ENCODE measurements at regions not wholly inside any gene's neighbourhood (a gene's known extent, or its start where the extent isn't known, plus 50 kb on each side); places are given as distances from the start of the nearest gene placed in this dataset.

GRCh38 chr1:87508247-87508787 lies 179.6 kb downstream of the LMO4 start:
- in situ Hi-C loops (cut with MboI; ENCODE audit: low sequenced_read_pairs in 4 of 4): no loop called here
- ATAC-seq: no peak
- Histone ChIP-seq H3K27me3 (no peaks in the 10 kb centered on the region), H3K36me3 (no peaks in the 10 kb centered on the region), H3K4me1 (no peaks in the 10 kb centered on the region), H3K27ac (no peak overlapping the region), H3K9me3 (no peaks in the 10 kb centered on the region), H3K4me3 (no peak overlapping the region)
- intact Hi-C loops (cut with DNase I; ENCODE audit: low total_unique reads): no loop called here
- DNase-seq: no peak
- TF ChIP-seq CTCF (IDR thresholded peaks at IDR 0.05 in 4 of 5, conservative IDR thresholded peaks at IDR 0.05 in 1 of 5) (no peak), POLR2A (IDR thresholded peaks at IDR 0.05) (no peak)

GRCh38 chr1:87510540-87510939 lies 181.9 kb downstream of the LMO4 start:
- ATAC-seq: no peak
- Histone ChIP-seq H3K27me3 (no peaks in the 10 kb centered on the region), H3K27ac (no peak overlapping the region), H3K36me3 (no peaks in the 10 kb centered on the region), H3K9me3 (no peaks in the 10 kb centered on the region), H3K4me3 (no peak overlapping the region), H3K4me1 (no peaks in the 10 kb centered on the region)
- in situ Hi-C loops (cut with MboI; ENCODE audit: low sequenced_read_pairs in 4 of 4): no loop called here
- no peak for DNase-seq
- intact Hi-C loops (cut with DNase I; ENCODE audit: low total_unique reads): no loop called here
- TF ChIP-seq POLR2A (IDR thresholded peaks at IDR 0.05): no peak
- no peak for TF ChIP-seq CTCF (IDR thresholded peaks at IDR 0.05 in 4 of 5, conservative IDR thresholded peaks at IDR 0.05 in 1 of 5)

GRCh38 chr1:87511449-87511848 lies 182.8 kb downstream of the LMO4 start:
- ATAC-seq: no peak
- Histone ChIP-seq H3K4me3 (no peak overlapping the region), H3K27me3 (no peaks in the 10 kb centered on the region), H3K4me1 (no peaks in the 10 kb centered on the region), H3K27ac (no peak overlapping the region), H3K36me3 (no peaks in the 10 kb centered on the region), H3K9me3 (no peaks in the 10 kb centered on the region)
- TF ChIP-seq CTCF (IDR thresholded peaks at IDR 0.05 in 4 of 5, conservative IDR thresholded peaks at IDR 0.05 in 1 of 5) (no peak), POLR2A (IDR thresholded peaks at IDR 0.05) (no peak)
- intact Hi-C loops (cut with DNase I; ENCODE audit: low total_unique reads) (no loop called here), in situ Hi-C loops (cut with MboI; ENCODE audit: low sequenced_read_pairs in 4 of 4) (no loop called here)
- no peak for DNase-seq

GRCh38 chr1:87512431-87512830 lies 183.8 kb downstream of the LMO4 start:
- H3K4me1 ChIP-seq: no peaks in the 10 kb centered on the region
- TF ChIP-seq CTCF (IDR thresholded peaks at IDR 0.05 in 4 of 5, conservative IDR thresholded peaks at IDR 0.05 in 1 of 5) (no peak), POLR2A (IDR thresholded peaks at IDR 0.05) (no peak)
- DNase-seq (no peak), ATAC-seq (no peak)
- H3K36me3 ChIP-seq: no peaks in the 10 kb centered on the region
- H3K27ac ChIP-seq: no peak overlapping the region
- in situ Hi-C loops (cut with MboI; ENCODE audit: low sequenced_read_pairs in 4 of 4): no loop called here
- intact Hi-C loops (cut with DNase I; ENCODE audit: low total_unique reads): no loop called here
- no peaks in the 10 kb centered on the region for H3K9me3 ChIP-seq
- H3K4me3 ChIP-seq: no peak overlapping the region
- no peaks in the 10 kb centered on the region for H3K27me3 ChIP-seq

GRCh38 chr1:87513255-87513654 lies 184.6 kb downstream of the LMO4 start:
- H3K9me3 ChIP-seq: no peaks in the 10 kb centered on the region
- no peaks in the 10 kb centered on the region for H3K4me1 ChIP-seq
- H3K36me3 ChIP-seq: no peaks in the 10 kb centered on the region
- no peak for DNase-seq
- H3K27me3 ChIP-seq: no peaks in the 10 kb centered on the region
- ATAC-seq: no peak
- intact Hi-C loops (cut with DNase I; ENCODE audit: low total_unique reads): no loop called here
- in situ Hi-C loops (cut with MboI; ENCODE audit: low sequenced_read_pairs in 4 of 4): no loop called here
- H3K27ac ChIP-seq: no peak overlapping the region
- H3K4me3 ChIP-seq: no peak overlapping the region
- no peak for TF ChIP-seq CTCF (IDR thresholded peaks at IDR 0.05 in 4 of 5, conservative IDR thresholded peaks at IDR 0.05 in 1 of 5)
- no peak for TF ChIP-seq POLR2A (IDR thresholded peaks at IDR 0.05)

All from gastrocnemius medialis (tissue), 4 donors.